Hepatocyte (in vitro differentiated cells): ENCODE measurements at regions not wholly inside any gene's neighbourhood (a gene's known extent, or its start where the extent isn't known, plus 50 kb on each side); places are given as distances from the start of the nearest gene placed in this dataset.

Experiments
- CTCF ChIP-seq: fragments of 200-600 bp; sonication (generic); IDR thresholded peaks from 2 replicates; pipeline ENCODE4 v1.5.1; 2016; ENCODE audit warnings: antibody characterized with exemption, mild to moderate bottlenecking; ENCODE audit not compliant: poor library complexity
- EZH2 ChIP-seq: fragments of 200-600 bp; sonication (generic); IDR thresholded peaks from 2 replicates; pipeline ENCODE4 v1.6.1; 2016; ENCODE audit warnings: antibody characterized with exemption, mild to moderate bottlenecking, borderline replicate concordance
- EZH2phosphoT487 ChIP-seq: fragments of 200-600 bp; sonication (generic); IDR thresholded peaks from one replicate; pipeline ENCODE4 v1.6.1; 2018; ENCODE audit warnings: antibody characterized with exemption, mild to moderate bottlenecking, low read depth, moderate library complexity; ENCODE audit not compliant: unreplicated experiment, severe bottlenecking

DNA sequence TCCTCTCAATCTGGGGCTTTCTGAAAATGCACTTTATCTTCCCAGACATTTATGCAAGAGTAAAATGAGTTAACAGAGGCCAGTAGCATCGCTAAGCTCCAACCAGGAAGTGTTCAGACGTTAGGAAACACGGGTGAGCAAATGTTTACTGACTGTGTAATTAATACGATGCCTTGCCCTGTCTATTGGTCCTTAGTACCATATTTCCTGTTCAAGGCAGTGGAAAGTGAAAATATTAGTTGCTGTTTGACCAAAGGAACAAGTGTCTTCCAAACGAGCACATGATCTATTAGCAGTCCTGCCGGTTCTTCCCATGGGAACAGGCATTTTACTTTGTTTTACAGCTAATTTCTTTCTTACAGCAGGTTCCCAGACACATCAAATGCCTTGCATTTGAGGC is 311.1 kb upstream of the JAG1 start:
- TF ChIP-seq CTCF (no peak), EZH2 (no peak), EZH2phosphoT487 (no peak)
